ENCODE measurements at regions not wholly inside any gene's neighbourhood (a gene's known extent, or its start where the extent isn't known, plus 50 kb on each side); places are given as distances from the start of the nearest gene placed in this dataset.

GRCh38 chr12:67920413-67920812 lies 68.8 kb upstream of the IFNG-AS1 start:
- BruUV-seq (replicated peaks) = no TSS peak
- no peak for ATAC-seq
- POLR2A ChIA-PET = no interaction called here
- Histone ChIP-seq H3K4me3 (ENCODE audit: low read depth in 2 of 2, low read length in 2 of 2) (no peak overlapping the region), H3K27me3 (ENCODE audit: control insufficient read depth, insufficient read depth, low read length) (peaks cover 2% of the 10 kb centered on the region; the same call in 1 of the 2 replicates), H3K27ac (ENCODE audit: low read length) (no peak overlapping the region), H3K9me3 (ENCODE audit: control insufficient read depth, insufficient read depth, low read depth, low read length) (no peaks in the 10 kb centered on the region), H3K4me1 (ENCODE audit: control insufficient read depth, insufficient read depth, low read length) (no peaks in the 10 kb centered on the region), H3K36me3 (ENCODE audit: control insufficient read depth, insufficient read depth, low read length) (no peaks in the 10 kb centered on the region)
- intact Hi-C loops (cut with micrococcal nuclease; ENCODE audit: unreplicated experiment) = no loop called here
- in situ Hi-C loops (cut with HindIII; ENCODE audit: low pct_unique_long_range_greater_than_20kb, low sequenced_read_pairs) = no loop called here
- DNase-seq (ENCODE audit: low read depth, low spot score) = no peak
- TF ChIP-seq TCF7L2 (IDR thresholded peaks at IDR 0.05; ENCODE audit: low read depth, low read length) (no peak), REST (IDR thresholded peaks at IDR 0.05; ENCODE audit: insufficient read depth in 1 of 2, low read depth in 2 of 2, low read length in 1 of 2) (no peak), POLR2AphosphoS5 (IDR thresholded peaks at IDR 0.05; ENCODE audit: low read depth, low read length) (no peak), SIN3A (IDR thresholded peaks at IDR 0.05; ENCODE audit: borderline replicate concordance, insufficient read depth, low read depth, low read length) (no peak)
- TF ChIP-seq, protein P1, sequence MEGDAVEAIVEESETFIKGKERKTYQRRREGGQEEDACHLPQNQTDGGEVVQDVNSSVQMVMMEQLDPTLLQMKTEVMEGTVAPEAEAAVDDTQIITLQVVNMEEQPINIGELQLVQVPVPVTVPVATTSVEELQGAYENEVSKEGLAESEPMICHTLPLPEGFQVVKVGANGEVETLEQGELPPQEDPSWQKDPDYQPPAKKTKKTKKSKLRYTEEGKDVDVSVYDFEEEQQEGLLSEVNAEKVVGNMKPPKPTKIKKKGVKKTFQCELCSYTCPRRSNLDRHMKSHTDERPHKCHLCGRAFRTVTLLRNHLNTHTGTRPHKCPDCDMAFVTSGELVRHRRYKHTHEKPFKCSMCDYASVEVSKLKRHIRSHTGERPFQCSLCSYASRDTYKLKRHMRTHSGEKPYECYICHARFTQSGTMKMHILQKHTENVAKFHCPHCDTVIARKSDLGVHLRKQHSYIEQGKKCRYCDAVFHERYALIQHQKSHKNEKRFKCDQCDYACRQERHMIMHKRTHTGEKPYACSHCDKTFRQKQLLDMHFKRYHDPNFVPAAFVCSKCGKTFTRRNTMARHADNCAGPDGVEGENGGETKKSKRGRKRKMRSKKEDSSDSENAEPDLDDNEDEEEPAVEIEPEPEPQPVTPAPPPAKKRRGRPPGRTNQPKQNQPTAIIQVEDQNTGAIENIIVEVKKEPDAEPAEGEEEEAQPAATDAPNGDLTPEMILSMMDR (IDR thresholded peaks at IDR 0.05) = no peak
- CTCF ChIA-PET = no interaction called here

DNA sequence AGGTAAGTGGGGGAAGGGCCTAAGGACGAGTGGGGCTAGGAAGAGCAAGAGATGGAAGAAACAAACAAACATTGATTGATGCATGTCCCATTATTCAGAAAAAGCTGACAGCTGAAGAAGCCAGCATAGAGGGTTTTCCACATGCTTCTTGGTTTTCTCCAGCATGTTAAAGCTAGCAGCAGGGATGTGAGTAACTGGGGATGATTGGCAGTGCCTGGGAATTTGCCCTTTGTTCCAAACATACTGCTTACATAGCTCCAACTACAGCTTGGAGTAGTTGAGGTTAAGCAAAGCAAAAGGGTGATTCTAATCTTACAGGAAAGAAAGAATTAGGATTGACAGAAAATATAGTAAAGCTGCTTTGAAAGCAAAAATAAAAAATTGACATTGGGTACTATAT lies 68.0 kb upstream of the IFNG-AS1 start:
- no peak overlapping the region for H3K27ac ChIP-seq (ENCODE audit: low read length)
- DNase-seq (ENCODE audit: low read depth, low spot score) = no peak
- POLR2A ChIA-PET = no interaction called here
- BruUV-seq (replicated peaks) = no TSS peak
- in situ Hi-C loops (cut with HindIII; ENCODE audit: low pct_unique_long_range_greater_than_20kb, low sequenced_read_pairs) = no loop called here
- CTCF ChIA-PET = interaction anchor here (0.6 kb wide), 1 partner anchor 864 kb away, joined by 12 read pairs; no protein-coding TSS in a partner anchor
- no peak for ATAC-seq
- H3K27me3 ChIP-seq (ENCODE audit: control insufficient read depth, insufficient read depth, low read length) = peaks cover 2% of the 10 kb centered on the region; the same call in 1 of the 2 replicates
- no peaks in the 10 kb centered on the region for H3K36me3 ChIP-seq (ENCODE audit: control insufficient read depth, insufficient read depth, low read length)
- H3K4me3 ChIP-seq (ENCODE audit: low read depth in 2 of 2, low read length in 2 of 2) = no peak overlapping the region
- TF ChIP-seq SIN3A (IDR thresholded peaks at IDR 0.05; ENCODE audit: borderline replicate concordance, insufficient read depth, low read depth, low read length) = no peak
- TF ChIP-seq, protein P1 (IDR thresholded peaks at IDR 0.05) = no peak
- intact Hi-C loops (cut with micrococcal nuclease; ENCODE audit: unreplicated experiment) = no loop called here
- no peaks in the 10 kb centered on the region for H3K4me1 ChIP-seq (ENCODE audit: control insufficient read depth, insufficient read depth, low read length)
- no peaks in the 10 kb centered on the region for H3K9me3 ChIP-seq (ENCODE audit: control insufficient read depth, insufficient read depth, low read depth, low read length)
